Mesendoderm (in vitro differentiated cells): ENCODE measurements at regions not wholly inside any gene's neighbourhood (a gene's known extent, or its start where the extent isn't known, plus 50 kb on each side); places are given as distances from the start of the nearest gene placed in this dataset.

Source experiments
- DNase-seq: peaks from one replicate; pipeline ENCODE4 v3.0.0; 2013
- H2AK5ac ChIP-seq: 2 replicates; pipeline ENCODE4 v1.6.1; 2013; ENCODE audit warnings: low read length, inconsistent platforms
- H2BK120ac ChIP-seq: 2 replicates; pipeline ENCODE4 v1.6.1; 2013; ENCODE audit warnings: low read depth, mild to moderate bottlenecking, low read length, moderate library complexity, mixed read lengths
- H2BK15ac ChIP-seq: replicated peaks from 2 replicates; pipeline ENCODE4 v1.6.1; 2013; ENCODE audit warnings: low read depth, mild to moderate bottlenecking, moderate library complexity
- H2BK5ac ChIP-seq: 2 replicates; pipeline ENCODE4 v1.6.1; 2013; ENCODE audit warnings: low read length, inconsistent platforms
- H3K18ac ChIP-seq: 2 replicates; pipeline ENCODE4 v1.6.1; 2013; ENCODE audit warnings: mild to moderate bottlenecking, low read length, mixed read lengths
- H3K23ac ChIP-seq: one replicate; pipeline ENCODE4 v1.6.1; 2013; ENCODE audit warnings: low read length
- H3K27ac ChIP-seq: 2 replicates; pipeline ENCODE4 v1.5.1; 2013; ENCODE audit warnings: low read depth, mild to moderate bottlenecking, inconsistent platforms, low read length, moderate library complexity
- H3K27me3 ChIP-seq: 2 replicates; pipeline ENCODE4 v1.6.1; 2013; ENCODE audit warnings: low read length, control low read depth, mild to moderate bottlenecking, inconsistent platforms; ENCODE audit not compliant: insufficient read depth, poor library complexity
- H3K36me3 ChIP-seq: 2 replicates; pipeline ENCODE4 v1.6.1; 2013; ENCODE audit warnings: low read length, inconsistent platforms; ENCODE audit not compliant: control insufficient read depth, insufficient read depth
- H3K4ac ChIP-seq: one replicate; pipeline ENCODE4 v1.6.1; 2013; ENCODE audit warnings: low read depth, mild to moderate bottlenecking, low read length, moderate library complexity
- H3K4me1 ChIP-seq: 2 replicates; pipeline ENCODE4 v1.6.1; 2013; ENCODE audit warnings: low read depth, low read length, inconsistent platforms; ENCODE audit not compliant: control insufficient read depth
- H3K4me2 ChIP-seq: 2 replicates; pipeline ENCODE4 v1.6.1; 2013; ENCODE audit warnings: low read length
- H3K4me3 ChIP-seq: 2 replicates; pipeline ENCODE4 v1.5.1; 2013; ENCODE audit warnings: mild to moderate bottlenecking, low read length
- H3K56ac ChIP-seq: one replicate; pipeline ENCODE4 v1.6.1; 2013; ENCODE audit warnings: low read length
- H3K79me1 ChIP-seq: 2 replicates; pipeline ENCODE4 v1.6.1; 2013; ENCODE audit warnings: low read length, inconsistent platforms
- H3K79me2 ChIP-seq: 2 replicates; pipeline ENCODE4 v1.6.1; 2013; ENCODE audit warnings: mild to moderate bottlenecking, low read length; ENCODE audit not compliant: control insufficient read depth, insufficient read depth
- H3K9ac ChIP-seq: 2 replicates; pipeline ENCODE4 v1.6.1; 2013; ENCODE audit warnings: low read length, inconsistent platforms
- H4K5ac ChIP-seq: one replicate; pipeline ENCODE4 v1.6.1; 2013; ENCODE audit warnings: low read length
- H4K8ac ChIP-seq: one replicate; pipeline ENCODE4 v1.6.1; 2013; ENCODE audit warnings: low read depth, mild to moderate bottlenecking, control low read depth, low read length, moderate library complexity
- WGBS: extraction: QIAGEN DNeasy Blood & Tissue Kit; methylation state at CpG from one replicate; pipeline ENCODE4 v1.1.7; 2013; ENCODE audit warnings: low lambda C conversion rate, missing lambda C conversion rate; ENCODE audit not compliant: insufficient coverage; ENCODE audit errors: extremely low coverage; 5-methylcytosine and 5-hydroxymethylcytosine counted together

DNA sequence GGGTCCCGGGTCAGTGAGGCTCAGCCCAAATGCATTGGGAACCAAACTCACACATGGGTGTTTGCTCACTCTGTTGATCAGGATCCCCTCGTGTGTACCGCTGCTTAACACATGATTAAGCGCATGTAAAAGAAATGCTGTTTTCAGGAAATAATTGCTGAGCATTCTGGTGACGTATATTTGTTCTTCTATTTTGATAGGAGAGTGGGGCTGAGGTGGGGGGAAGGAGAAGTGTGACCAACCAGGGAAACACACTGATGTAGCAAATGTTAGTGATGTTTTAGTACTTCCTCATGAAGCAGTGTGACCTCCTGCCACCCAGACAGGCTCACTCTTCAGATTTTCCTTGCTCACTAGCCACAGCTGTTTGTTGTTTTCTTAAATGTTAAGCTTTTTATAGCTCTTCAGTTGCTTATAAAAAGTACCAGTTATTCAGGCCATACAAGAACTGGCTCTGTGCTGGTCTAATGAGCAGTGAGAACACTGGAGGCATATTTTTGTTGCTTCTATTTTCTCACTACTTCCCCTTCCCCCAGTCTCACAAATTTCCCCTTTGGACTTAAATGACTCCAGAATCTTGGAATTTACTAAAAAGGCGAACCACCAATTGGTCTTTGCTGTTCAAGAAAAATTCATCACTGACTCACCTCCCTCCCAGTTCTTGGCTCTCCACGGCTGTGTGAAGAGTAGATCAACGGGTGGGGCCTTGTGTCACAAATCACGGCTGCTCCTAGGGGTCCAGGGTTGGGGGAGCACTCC lies 79.2 kb upstream of the BACH2 start:
- WGBS, result no CpG with 5 or more reads among the region's 9 CpGs
- H3K4me1 ChIP-seq, result no peaks in the 10 kb centered on the region
- H2BK5ac ChIP-seq, result no peak overlapping the region
- no peak overlapping the region for H3K4me2 ChIP-seq
- no peaks in the 10 kb centered on the region for H3K27me3 ChIP-seq
- no peak for DNase-seq
- H3K4ac ChIP-seq, result no peak overlapping the region
- no peaks in the 10 kb centered on the region for H3K36me3 ChIP-seq
- no peak overlapping the region for H3K56ac ChIP-seq
- H2BK15ac ChIP-seq, result no peak overlapping the region
- no peak overlapping the region for H3K18ac ChIP-seq
- no peak overlapping the region for H3K23ac ChIP-seq
- no peak overlapping the region for H3K27ac ChIP-seq
- no peak overlapping the region for H4K5ac ChIP-seq
- no peaks in the 10 kb centered on the region for H3K79me2 ChIP-seq
- no peak overlapping the region for H3K9ac ChIP-seq
- H3K79me1 ChIP-seq, result no peaks in the 10 kb centered on the region
- no peak overlapping the region for H2AK5ac ChIP-seq
- no peak overlapping the region for H3K4me3 ChIP-seq
- no peak overlapping the region for H2BK120ac ChIP-seq
- H4K8ac ChIP-seq, result no peak overlapping the region

- DNase-seq, result no peak
- no CpG with 5 or more reads among the region's 4 CpGs for WGBS
- no peaks in the 10 kb centered on the region for H3K79me1 ChIP-seq
Measured at GRCh38 chr6:90374201-90374600, 77.6 kb upstream of the BACH2 start.

DNA sequence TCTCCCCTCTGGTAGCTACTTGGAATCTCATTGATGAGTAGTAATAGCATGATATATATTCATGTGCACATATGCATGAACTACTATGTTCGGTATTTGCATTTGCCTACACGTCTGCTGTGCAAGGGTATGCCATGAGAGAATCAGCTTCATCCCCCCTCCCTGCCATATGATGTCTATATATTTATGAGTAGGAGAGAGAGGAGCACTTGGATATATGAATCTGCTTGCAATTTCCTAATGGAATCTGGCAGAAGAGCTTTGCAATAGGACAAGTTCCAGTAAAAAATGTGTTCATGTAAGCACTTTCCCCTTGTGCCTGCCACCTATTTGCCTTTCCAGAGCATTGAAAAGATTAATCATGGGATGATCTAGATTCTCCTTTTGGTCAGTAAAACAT lies 76.2 kb upstream of the BACH2 start:
- Histone ChIP-seq H3K4me3 (no peak overlapping the region), H3K27me3 (no peaks in the 10 kb centered on the region), H2BK15ac (no peak overlapping the region), H4K8ac (no peak overlapping the region), H3K79me2 (no peaks in the 10 kb centered on the region), H4K5ac (no peak overlapping the region), H2BK5ac (no peak overlapping the region), H3K9ac (no peak overlapping the region), H3K23ac (no peak overlapping the region), H3K36me3 (no peaks in the 10 kb centered on the region), H3K56ac (no peak overlapping the region), H3K4ac (no peak overlapping the region), H3K27ac (no peak overlapping the region), H2AK5ac (no peak overlapping the region), H3K79me1 (no peaks in the 10 kb centered on the region), H2BK120ac (no peak overlapping the region), H3K4me1 (peaks cover 4% of the 10 kb centered on the region), H3K18ac (no peak overlapping the region), H3K4me2 (no peak overlapping the region)
- no peak for DNase-seq
- WGBS, result no CpG with 5 or more reads among the region's 2 CpGs

More at GRCh38 chr6:90374201-90374600, 77.6 kb upstream of the BACH2 start:
- Histone ChIP-seq H3K4ac (no peak overlapping the region), H3K36me3 (no peaks in the 10 kb centered on the region), H3K56ac (no peak overlapping the region), H3K9ac (no peak overlapping the region), H3K4me3 (no peak overlapping the region), H3K18ac (no peak overlapping the region), H2BK5ac (no peak overlapping the region), H2BK120ac (no peak overlapping the region), H3K79me2 (no peaks in the 10 kb centered on the region), H3K27ac (no peak overlapping the region), H3K27me3 (no peaks in the 10 kb centered on the region), H3K4me1 (peaks cover under 1% of the 10 kb centered on the region), H2BK15ac (no peak overlapping the region), H4K8ac (no peak overlapping the region), H4K5ac (no peak overlapping the region), H3K4me2 (no peak overlapping the region), H2AK5ac (no peak overlapping the region), H3K23ac (no peak overlapping the region)

DNA sequence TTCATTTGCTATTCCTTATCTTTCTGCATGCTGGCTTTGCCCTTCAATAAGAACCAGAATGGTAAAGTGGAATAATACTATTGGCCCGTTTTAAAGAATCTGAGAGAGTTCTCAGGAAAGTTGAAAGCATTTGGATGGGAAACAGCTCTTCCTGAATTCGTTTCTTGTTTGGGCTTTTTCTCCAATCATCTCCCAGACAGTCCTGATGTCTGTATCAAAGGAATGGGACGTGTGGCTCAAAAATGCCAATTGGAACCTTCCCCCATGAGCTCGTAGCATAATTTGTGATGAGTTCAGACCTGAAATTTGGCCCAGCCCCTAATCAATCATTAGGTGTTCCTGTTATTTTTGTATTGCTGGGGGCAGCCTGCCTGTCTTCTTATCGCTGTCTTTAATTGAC lies 75.8 kb upstream of the BACH2 start:
- H3K9ac ChIP-seq, result no peak overlapping the region
- no peak overlapping the region for H3K56ac ChIP-seq
- no peak overlapping the region for H3K4me2 ChIP-seq
- H3K4ac ChIP-seq, result no peak overlapping the region
- no peak for DNase-seq
- H3K4me3 ChIP-seq, result no peak overlapping the region
- no CpG with 5 or more reads among the region's 5 CpGs for WGBS
- H3K18ac ChIP-seq, result no peak overlapping the region
- H3K79me1 ChIP-seq, result no peaks in the 10 kb centered on the region
- H2AK5ac ChIP-seq, result no peak overlapping the region
- no peaks in the 10 kb centered on the region for H3K79me2 ChIP-seq
- no peaks in the 10 kb centered on the region for H3K36me3 ChIP-seq
- no peak overlapping the region for H2BK120ac ChIP-seq
- no peaks in the 10 kb centered on the region for H3K27me3 ChIP-seq
- H3K27ac ChIP-seq, result no peak overlapping the region
- peaks cover 4% of the 10 kb centered on the region for H3K4me1 ChIP-seq
- H2BK15ac ChIP-seq, result no peak overlapping the region
- no peak overlapping the region for H3K23ac ChIP-seq
- H4K5ac ChIP-seq, result no peak overlapping the region
- no peak overlapping the region for H2BK5ac ChIP-seq
- no peak overlapping the region for H4K8ac ChIP-seq

GRCh38 chr6:90370493-90370959 lies 73.9 kb upstream of the BACH2 start:
- no peak overlapping the region for H3K23ac ChIP-seq
- H3K9ac ChIP-seq, result no peak overlapping the region
- H4K5ac ChIP-seq, result no peak overlapping the region
- H3K79me1 ChIP-seq, result no peaks in the 10 kb centered on the region
- no peaks in the 10 kb centered on the region for H3K79me2 ChIP-seq
- H3K4me2 ChIP-seq, result no peak overlapping the region
- H3K27ac ChIP-seq, result no peak overlapping the region
- DNase-seq, result peak; percentile 54
- peak overlapping the region; percentile 18 for H3K18ac ChIP-seq
- no peaks in the 10 kb centered on the region for H3K27me3 ChIP-seq
- H3K4me1 ChIP-seq, result peaks cover 4% of the 10 kb centered on the region
- H3K4ac ChIP-seq, result no peak overlapping the region
- H4K8ac ChIP-seq, result no peak overlapping the region
- peak overlapping the region; percentile 67 for H2BK120ac ChIP-seq
- no peak overlapping the region for H2AK5ac ChIP-seq
- H3K36me3 ChIP-seq, result no peaks in the 10 kb centered on the region
- no peak overlapping the region for H2BK5ac ChIP-seq
- no CpG with 5 or more reads among the region's 1 CpG for WGBS
- H3K4me3 ChIP-seq, result no peak overlapping the region
- peak overlapping the region; percentile 85 for H2BK15ac ChIP-seq
- H3K56ac ChIP-seq, result no peak overlapping the region

- H2AK5ac ChIP-seq, result no peak overlapping the region
- H3K4ac ChIP-seq, result no peak overlapping the region
- H3K4me2 ChIP-seq, result no peak overlapping the region
- H3K23ac ChIP-seq, result no peak overlapping the region
- no peak overlapping the region for H2BK15ac ChIP-seq
- no peak overlapping the region for H3K4me3 ChIP-seq
- H3K79me1 ChIP-seq, result no peaks in the 10 kb centered on the region
- H3K79me2 ChIP-seq, result no peaks in the 10 kb centered on the region
- no peaks in the 10 kb centered on the region for H3K27me3 ChIP-seq
- WGBS, result no CpG with 5 or more reads among the region's 6 CpGs
- no peak overlapping the region for H4K8ac ChIP-seq
- no peak overlapping the region for H3K56ac ChIP-seq
- DNase-seq, result peak; percentile 54
- no peak overlapping the region for H3K9ac ChIP-seq
- no peak overlapping the region for H2BK5ac ChIP-seq
- no peaks in the 10 kb centered on the region for H3K36me3 ChIP-seq
- H2BK120ac ChIP-seq, result no peak overlapping the region
- no peak overlapping the region for H4K5ac ChIP-seq
- no peak overlapping the region for H3K18ac ChIP-seq
- peaks cover 4% of the 10 kb centered on the region for H3K4me1 ChIP-seq
- H3K27ac ChIP-seq, result peak overlapping the region; percentile 25
Measured at GRCh38 chr6:90369651-90370050, 73.0 kb upstream of the BACH2 start.
